ENCODE measurements at regions not wholly inside any gene's neighbourhood (a gene's known extent, or its start where the extent isn't known, plus 50 kb on each side); places are given as distances from the start of the nearest gene placed in this dataset.
"Not testable (repeated sequence)": the region's sequence is repeated elsewhere in the genome, so short reads cannot be mapped to it uniquely, and the experiment has no call there.

- CTCF ChIA-PET = interaction anchor here (0.6 kb wide), 1 partner anchor 561 kb away, joined by 3 read pairs; no protein-coding TSS in a partner anchor
- FAIRE-seq = no peak
- intact Hi-C loops (cut with micrococcal nuclease; ENCODE audit: unreplicated experiment) = no loop called here
- Histone ChIP-seq H3K4me3 (no peak overlapping the region), H3K9ac (ENCODE audit: control insufficient read depth, insufficient read depth, low read length) (no peak overlapping the region), H3K27ac (ENCODE audit: control insufficient read depth, insufficient read depth) (no peak overlapping the region), H2AFZ (ENCODE audit: control insufficient read depth, low read depth, low read length) (no peak overlapping the region), H3K79me2 (ENCODE audit: control insufficient read depth, insufficient read depth, low read length) (no peaks in the 10 kb centered on the region), H3K27me3 (replicated peaks in 1 of 2; ENCODE audit: control insufficient read depth in 2 of 2, insufficient read depth in 2 of 2, low read length in 1 of 2) (no peaks in the 10 kb centered on the region), H3K4me1 (ENCODE audit: control insufficient read depth, insufficient read depth, low read length) (no peaks in the 10 kb centered on the region), H3K36me3 (ENCODE audit: control insufficient read depth in 2 of 2, insufficient read depth in 2 of 2, low read length in 1 of 2) (no peaks in the 10 kb centered on the region), H3K9me3 (replicated peaks; ENCODE audit: control insufficient read depth, insufficient read depth, low read length) (no peaks in the 10 kb centered on the region), H4K20me1 (ENCODE audit: control insufficient read depth, insufficient read depth) (no peaks in the 10 kb centered on the region), H3K4me2 (ENCODE audit: control insufficient read depth, insufficient read depth) (no peak overlapping the region)
- 3% methylated on average over 2 of the region's 2 CpGs for WGBS (ENCODE audit: insufficient coverage, insufficient replicate concordance, low lambda C conversion rate, missing lambda C conversion rate)
- BruUV-seq (replicated peaks) = no TSS peak
- RAD21 ChIA-PET (ENCODE audit: unreplicated experiment) = no interaction called here
- in situ Hi-C loops (cut with MboI) = no loop called here
- ATAC-seq = no peak
- POLR2A ChIA-PET = no interaction called here
- SMC1A ChIA-PET (ENCODE audit: uncharacterized antibody, unreplicated experiment) = interaction anchor here (0.9 kb wide), 1 partner anchor 77 kb away, joined by 3 read pairs; no protein-coding TSS in a partner anchor
- TF ChIP-seq, protein P1, sequence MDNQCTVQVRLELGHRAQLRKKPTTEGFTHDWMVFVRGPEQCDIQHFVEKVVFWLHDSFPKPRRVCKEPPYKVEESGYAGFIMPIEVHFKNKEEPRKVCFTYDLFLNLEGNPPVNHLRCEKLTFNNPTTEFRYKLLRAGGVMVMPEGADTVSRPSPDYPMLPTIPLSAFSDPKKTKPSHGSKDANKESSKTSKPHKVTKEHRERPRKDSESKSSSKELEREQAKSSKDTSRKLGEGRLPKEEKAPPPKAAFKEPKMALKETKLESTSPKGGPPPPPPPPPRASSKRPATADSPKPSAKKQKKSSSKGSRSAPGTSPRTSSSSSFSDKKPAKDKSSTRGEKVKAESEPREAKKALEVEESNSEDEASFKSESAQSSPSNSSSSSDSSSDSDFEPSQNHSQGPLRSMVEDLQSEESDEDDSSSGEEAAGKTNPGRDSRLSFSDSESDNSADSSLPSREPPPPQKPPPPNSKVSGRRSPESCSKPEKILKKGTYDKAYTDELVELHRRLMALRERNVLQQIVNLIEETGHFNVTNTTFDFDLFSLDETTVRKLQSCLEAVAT (IDR thresholded peaks at IDR 0.05) = no peak
- TF ChIP-seq NBN (IDR thresholded peaks at IDR 0.05) (no peak), POU2F2 (IDR thresholded peaks at IDR 0.05; ENCODE audit: borderline replicate concordance, low read depth, low read length) (no peak), RB1 (IDR thresholded peaks at IDR 0.05; ENCODE audit: borderline replicate concordance) (no peak), POLR2A (IDR thresholded peaks at IDR 0.05; ENCODE audit: low read depth, low read length) (no peak), IRF4 (IDR thresholded peaks at IDR 0.05; ENCODE audit: low read depth, low read length) (no peak), TCF7 (IDR thresholded peaks at IDR 0.05; ENCODE audit: borderline replicate concordance) (no peak), STAT3 (IDR thresholded peaks at IDR 0.05; ENCODE audit: low read depth, low read length) (no peak), BMI1 (IDR thresholded peaks at IDR 0.05; ENCODE audit: borderline replicate concordance) (no peak), MXI1 (IDR thresholded peaks at IDR 0.05; ENCODE audit: low read depth, low read length) (no peak), ATF7 (IDR thresholded peaks at IDR 0.05; ENCODE audit: low read depth) (no peak), POLR2AphosphoS5 (IDR thresholded peaks at IDR 0.05; ENCODE audit: low read length) (no peak)
- TF ChIP-seq, protein P2, sequence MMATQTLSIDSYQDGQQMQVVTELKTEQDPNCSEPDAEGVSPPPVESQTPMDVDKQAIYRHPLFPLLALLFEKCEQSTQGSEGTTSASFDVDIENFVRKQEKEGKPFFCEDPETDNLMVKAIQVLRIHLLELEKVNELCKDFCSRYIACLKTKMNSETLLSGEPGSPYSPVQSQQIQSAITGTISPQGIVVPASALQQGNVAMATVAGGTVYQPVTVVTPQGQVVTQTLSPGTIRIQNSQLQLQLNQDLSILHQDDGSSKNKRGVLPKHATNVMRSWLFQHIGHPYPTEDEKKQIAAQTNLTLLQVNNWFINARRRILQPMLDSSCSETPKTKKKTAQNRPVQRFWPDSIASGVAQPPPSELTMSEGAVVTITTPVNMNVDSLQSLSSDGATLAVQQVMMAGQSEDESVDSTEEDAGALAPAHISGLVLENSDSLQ (IDR thresholded peaks at IDR 0.05) = no peak
- TF ChIP-seq, protein P3, sequence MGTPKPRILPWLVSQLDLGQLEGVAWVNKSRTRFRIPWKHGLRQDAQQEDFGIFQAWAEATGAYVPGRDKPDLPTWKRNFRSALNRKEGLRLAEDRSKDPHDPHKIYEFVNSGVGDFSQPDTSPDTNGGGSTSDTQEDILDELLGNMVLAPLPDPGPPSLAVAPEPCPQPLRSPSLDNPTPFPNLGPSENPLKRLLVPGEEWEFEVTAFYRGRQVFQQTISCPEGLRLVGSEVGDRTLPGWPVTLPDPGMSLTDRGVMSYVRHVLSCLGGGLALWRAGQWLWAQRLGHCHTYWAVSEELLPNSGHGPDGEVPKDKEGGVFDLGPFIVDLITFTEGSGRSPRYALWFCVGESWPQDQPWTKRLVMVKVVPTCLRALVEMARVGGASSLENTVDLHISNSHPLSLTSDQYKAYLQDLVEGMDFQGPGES (IDR thresholded peaks at IDR 0.05) = no peak
- DNase-seq (ENCODE audit: low read depth, low spot score) = no peak
Observed at GRCh38 chr1:73452522-73452921, 745.5 kb downstream of the LRRIQ3 start.

- RAD21 ChIA-PET (ENCODE audit: unreplicated experiment); H3K9me3 ChIP-seq (replicated peaks; ENCODE audit: control insufficient read depth, insufficient read depth, low read length); DNase-seq (ENCODE audit: low read depth, low spot score); H3K79me2 ChIP-seq (ENCODE audit: control insufficient read depth, insufficient read depth, low read length); intact Hi-C loops (cut with micrococcal nuclease; ENCODE audit: unreplicated experiment); SMC1A ChIA-PET (ENCODE audit: uncharacterized antibody, unreplicated experiment); H4K20me1 ChIP-seq (ENCODE audit: control insufficient read depth, insufficient read depth); in situ Hi-C loops (cut with MboI); H3K4me1 ChIP-seq (ENCODE audit: control insufficient read depth, insufficient read depth, low read length); H3K27ac ChIP-seq (ENCODE audit: control insufficient read depth, insufficient read depth); H3K4me2 ChIP-seq (ENCODE audit: control insufficient read depth, insufficient read depth); H3K36me3 ChIP-seq (ENCODE audit: control insufficient read depth in 2 of 2, insufficient read depth in 2 of 2, low read length in 1 of 2); BruUV-seq (replicated peaks); H3K9ac ChIP-seq (ENCODE audit: control insufficient read depth, insufficient read depth, low read length); H3K27me3 ChIP-seq (replicated peaks in 1 of 2; ENCODE audit: control insufficient read depth in 2 of 2, insufficient read depth in 2 of 2, low read length in 1 of 2); ATAC-seq; CTCF ChIA-PET; POLR2A ChIA-PET; H2AFZ ChIP-seq (ENCODE audit: control insufficient read depth, low read depth, low read length); H3K4me3 ChIP-seq; FAIRE-seq: not testable (repeated sequence)
- 46% methylated on average over 2 of the region's 2 CpGs for WGBS (ENCODE audit: insufficient coverage, insufficient replicate concordance, low lambda C conversion rate, missing lambda C conversion rate)
Observed at GRCh38 chr1:73450668-73451067, 747.3 kb downstream of the LRRIQ3 start.
